ENCODE measurements at regions not wholly inside any gene's neighbourhood (a gene's known extent, or its start where the extent isn't known, plus 50 kb on each side); places are given as distances from the start of the nearest gene placed in this dataset.

DNA sequence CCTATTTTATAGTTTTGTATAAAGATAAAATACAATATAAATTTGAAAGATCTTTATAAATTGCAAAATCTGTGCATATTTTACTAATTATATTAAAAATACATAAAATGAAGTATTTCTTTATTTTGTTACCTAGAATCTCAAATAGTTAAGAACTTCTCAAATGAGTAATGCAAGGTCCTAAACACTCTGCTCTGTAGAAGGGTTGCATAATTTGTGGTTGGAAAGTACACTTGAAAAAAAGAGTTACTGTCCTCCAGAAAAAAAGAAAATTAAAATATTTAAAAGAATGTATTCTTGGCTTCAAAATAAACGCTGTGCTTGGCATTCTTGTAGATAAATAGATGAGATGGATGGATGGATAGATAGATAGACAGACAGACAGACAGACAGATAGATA is 428.8 kb upstream of the CDH6 start:
- TF ChIP-seq, protein P1, sequence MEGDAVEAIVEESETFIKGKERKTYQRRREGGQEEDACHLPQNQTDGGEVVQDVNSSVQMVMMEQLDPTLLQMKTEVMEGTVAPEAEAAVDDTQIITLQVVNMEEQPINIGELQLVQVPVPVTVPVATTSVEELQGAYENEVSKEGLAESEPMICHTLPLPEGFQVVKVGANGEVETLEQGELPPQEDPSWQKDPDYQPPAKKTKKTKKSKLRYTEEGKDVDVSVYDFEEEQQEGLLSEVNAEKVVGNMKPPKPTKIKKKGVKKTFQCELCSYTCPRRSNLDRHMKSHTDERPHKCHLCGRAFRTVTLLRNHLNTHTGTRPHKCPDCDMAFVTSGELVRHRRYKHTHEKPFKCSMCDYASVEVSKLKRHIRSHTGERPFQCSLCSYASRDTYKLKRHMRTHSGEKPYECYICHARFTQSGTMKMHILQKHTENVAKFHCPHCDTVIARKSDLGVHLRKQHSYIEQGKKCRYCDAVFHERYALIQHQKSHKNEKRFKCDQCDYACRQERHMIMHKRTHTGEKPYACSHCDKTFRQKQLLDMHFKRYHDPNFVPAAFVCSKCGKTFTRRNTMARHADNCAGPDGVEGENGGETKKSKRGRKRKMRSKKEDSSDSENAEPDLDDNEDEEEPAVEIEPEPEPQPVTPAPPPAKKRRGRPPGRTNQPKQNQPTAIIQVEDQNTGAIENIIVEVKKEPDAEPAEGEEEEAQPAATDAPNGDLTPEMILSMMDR (IDR thresholded peaks at IDR 0.05), result no peak
- TF ChIP-seq POLR2AphosphoS5 (IDR thresholded peaks at IDR 0.05) (no peak), POLR2A (IDR thresholded peaks at IDR 0.05; ENCODE audit: low read depth) (no peak), EP300 (IDR thresholded peaks at IDR 0.05) (no peak)
